ENCODE measurements at regions not wholly inside any gene's neighbourhood (a gene's known extent, or its start where the extent isn't known, plus 50 kb on each side); places are given as distances from the start of the nearest gene placed in this dataset.

GRCh38 chr3:154954757-154955156, 125.4 kb upstream of the MME start:
- TF ChIP-seq CTCF (IDR thresholded peaks at IDR 0.05), result peak in 2 of 3 experiments; percentile 14 to 21
- no peak for TF ChIP-seq POLR2A (IDR thresholded peaks at IDR 0.05)

Data from testis (tissue), 2 donors.